ENCODE measurements at regions not wholly inside any gene's neighbourhood (a gene's known extent, or its start where the extent isn't known, plus 50 kb on each side); places are given as distances from the start of the nearest gene placed in this dataset.

GRCh38 chr5:17070647-17071046, 134.6 kb upstream of the MYO10 start:
- TF ChIP-seq, protein P1, sequence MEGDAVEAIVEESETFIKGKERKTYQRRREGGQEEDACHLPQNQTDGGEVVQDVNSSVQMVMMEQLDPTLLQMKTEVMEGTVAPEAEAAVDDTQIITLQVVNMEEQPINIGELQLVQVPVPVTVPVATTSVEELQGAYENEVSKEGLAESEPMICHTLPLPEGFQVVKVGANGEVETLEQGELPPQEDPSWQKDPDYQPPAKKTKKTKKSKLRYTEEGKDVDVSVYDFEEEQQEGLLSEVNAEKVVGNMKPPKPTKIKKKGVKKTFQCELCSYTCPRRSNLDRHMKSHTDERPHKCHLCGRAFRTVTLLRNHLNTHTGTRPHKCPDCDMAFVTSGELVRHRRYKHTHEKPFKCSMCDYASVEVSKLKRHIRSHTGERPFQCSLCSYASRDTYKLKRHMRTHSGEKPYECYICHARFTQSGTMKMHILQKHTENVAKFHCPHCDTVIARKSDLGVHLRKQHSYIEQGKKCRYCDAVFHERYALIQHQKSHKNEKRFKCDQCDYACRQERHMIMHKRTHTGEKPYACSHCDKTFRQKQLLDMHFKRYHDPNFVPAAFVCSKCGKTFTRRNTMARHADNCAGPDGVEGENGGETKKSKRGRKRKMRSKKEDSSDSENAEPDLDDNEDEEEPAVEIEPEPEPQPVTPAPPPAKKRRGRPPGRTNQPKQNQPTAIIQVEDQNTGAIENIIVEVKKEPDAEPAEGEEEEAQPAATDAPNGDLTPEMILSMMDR (IDR thresholded peaks at IDR 0.05), result no peak
- no peak overlapping the region for H3K27ac ChIP-seq
- no peak overlapping the region for H2AFZ ChIP-seq
- no peaks in the 10 kb centered on the region for H3K9me3 ChIP-seq (ENCODE audit: control insufficient read depth, low read length)
- H3K79me2 ChIP-seq, result no peaks in the 10 kb centered on the region
- H3K9ac ChIP-seq, result no peak overlapping the region
- no peak overlapping the region for H3K4me3 ChIP-seq (ENCODE audit: low read depth, low read length)
- H3K4me2 ChIP-seq (ENCODE audit: low read length), result no peak overlapping the region
- H3K4me1 ChIP-seq, result no peaks in the 10 kb centered on the region
- no peaks in the 10 kb centered on the region for H3K27me3 ChIP-seq (ENCODE audit: control insufficient read depth, insufficient read depth, low read length)
- H3K36me3 ChIP-seq (ENCODE audit: control insufficient read depth, insufficient read depth, low read length), result no peaks in the 10 kb centered on the region

GRCh38 chr5:17075236-17075635, 139.1 kb upstream of the MYO10 start:
- no peaks in the 10 kb centered on the region for H3K4me1 ChIP-seq
- no peak overlapping the region for H2AFZ ChIP-seq
- H3K27me3 ChIP-seq (ENCODE audit: control insufficient read depth, insufficient read depth, low read length), result no peaks in the 10 kb centered on the region
- no peak overlapping the region for H3K9ac ChIP-seq
- H3K4me3 ChIP-seq (ENCODE audit: low read depth, low read length), result no peak overlapping the region
- no peaks in the 10 kb centered on the region for H3K9me3 ChIP-seq (ENCODE audit: control insufficient read depth, low read length)
- H3K79me2 ChIP-seq, result no peaks in the 10 kb centered on the region
- H3K4me2 ChIP-seq (ENCODE audit: low read length), result no peak overlapping the region
- TF ChIP-seq, protein P1 (IDR thresholded peaks at IDR 0.05), result no peak
- H3K27ac ChIP-seq, result no peak overlapping the region
- H3K36me3 ChIP-seq (ENCODE audit: control insufficient read depth, insufficient read depth, low read length), result no peaks in the 10 kb centered on the region

DNA sequence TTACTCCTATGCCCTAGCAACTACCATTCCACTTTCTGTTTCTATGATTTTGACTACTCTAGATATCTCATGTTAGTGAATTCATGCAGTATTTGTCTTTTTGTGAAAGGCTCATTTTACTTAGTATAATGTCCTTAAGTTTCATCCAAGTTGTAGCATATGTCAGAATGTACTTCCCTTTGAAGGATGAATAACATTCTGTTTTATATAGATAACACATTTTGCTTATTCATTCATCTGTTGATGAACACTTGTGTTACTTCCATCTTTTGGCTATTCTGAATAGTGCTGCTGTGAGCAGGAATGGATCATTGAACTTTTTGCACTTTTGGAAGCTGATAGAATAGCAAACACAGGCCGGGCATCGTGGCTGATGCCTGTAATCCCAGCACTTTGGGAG, 140.2 kb upstream of the MYO10 start:
- no peaks in the 10 kb centered on the region for H3K4me1 ChIP-seq
- no peak overlapping the region for H3K27ac ChIP-seq
- no peaks in the 10 kb centered on the region for H3K36me3 ChIP-seq (ENCODE audit: control insufficient read depth, insufficient read depth, low read length)
- no peaks in the 10 kb centered on the region for H3K27me3 ChIP-seq (ENCODE audit: control insufficient read depth, insufficient read depth, low read length)
- H3K9me3 ChIP-seq (ENCODE audit: control insufficient read depth, low read length), result no peaks in the 10 kb centered on the region
- H2AFZ ChIP-seq, result no peak overlapping the region
- TF ChIP-seq, protein P1 (IDR thresholded peaks at IDR 0.05), result no peak
- no peak overlapping the region for H3K9ac ChIP-seq
- H3K4me3 ChIP-seq (ENCODE audit: low read depth, low read length), result no peak overlapping the region
- no peak overlapping the region for H3K4me2 ChIP-seq (ENCODE audit: low read length)
- H3K79me2 ChIP-seq, result no peaks in the 10 kb centered on the region

- no peak overlapping the region for H2AFZ ChIP-seq
- no peaks in the 10 kb centered on the region for H3K27me3 ChIP-seq (ENCODE audit: control insufficient read depth, insufficient read depth, low read length)
- H3K4me3 ChIP-seq (ENCODE audit: low read depth, low read length), result no peak overlapping the region
- H3K79me2 ChIP-seq, result no peaks in the 10 kb centered on the region
- H3K9me3 ChIP-seq (ENCODE audit: control insufficient read depth, low read length), result no peaks in the 10 kb centered on the region
- H3K27ac ChIP-seq, result no peak overlapping the region
- no peaks in the 10 kb centered on the region for H3K36me3 ChIP-seq (ENCODE audit: control insufficient read depth, insufficient read depth, low read length)
- no peaks in the 10 kb centered on the region for H3K4me1 ChIP-seq
- H3K4me2 ChIP-seq (ENCODE audit: low read length), result no peak overlapping the region
- TF ChIP-seq, protein P1 (IDR thresholded peaks at IDR 0.05), result no peak
- no peak overlapping the region for H3K9ac ChIP-seq
These were observed 139.8 kb upstream of the BASP1 start for GRCh38 chr5:17077440-17078233.

DNA sequence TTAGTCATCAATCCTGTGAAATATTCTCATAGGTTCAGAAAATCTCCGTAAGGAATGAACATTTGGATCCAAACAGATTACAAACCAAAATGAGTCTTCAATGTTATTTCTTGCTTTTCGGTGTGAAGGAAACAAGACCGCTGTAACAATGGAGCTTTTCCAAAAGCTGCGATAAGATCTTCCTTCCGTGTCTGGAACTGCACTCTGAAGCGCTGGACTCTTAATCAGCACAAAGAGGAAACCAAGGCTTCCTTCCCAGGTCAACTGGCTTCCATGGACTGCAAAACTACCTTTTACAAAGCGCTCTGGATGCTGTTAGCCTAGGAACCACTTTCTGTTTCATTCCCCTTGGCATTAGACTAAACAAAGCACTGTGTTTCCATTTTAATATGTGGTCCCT, 137.9 kb upstream of the BASP1 start:
- H3K27me3 ChIP-seq (ENCODE audit: control insufficient read depth, insufficient read depth, low read length), result no peaks in the 10 kb centered on the region
- no peaks in the 10 kb centered on the region for H3K9me3 ChIP-seq (ENCODE audit: control insufficient read depth, low read length)
- no peaks in the 10 kb centered on the region for H3K4me1 ChIP-seq
- no peaks in the 10 kb centered on the region for H3K36me3 ChIP-seq (ENCODE audit: control insufficient read depth, insufficient read depth, low read length)
- no peak overlapping the region for H3K9ac ChIP-seq
- TF ChIP-seq, protein P1 (IDR thresholded peaks at IDR 0.05), result no peak
- H3K4me3 ChIP-seq (ENCODE audit: low read depth, low read length), result peak overlapping the region; percentile 24
- no peaks in the 10 kb centered on the region for H3K79me2 ChIP-seq
- peak overlapping the region; percentile 35 for H2AFZ ChIP-seq
- no peak overlapping the region for H3K27ac ChIP-seq
- peak overlapping the region; percentile 47 for H3K4me2 ChIP-seq (ENCODE audit: low read length)

Measured in parathyroid adenoma (tissue), 2 donors.